Smooth muscle cell (in vitro differentiated cells): ENCODE measurements at regions not wholly inside any gene's neighbourhood (a gene's known extent, or its start where the extent isn't known, plus 50 kb on each side); places are given as distances from the start of the nearest gene placed in this dataset.

ENCODE experiments used
- DNase-seq: peaks from one replicate; lab custom pipeline; 2025; ENCODE audit not compliant: unreplicated experiment; lab: John Stamatoyannopoulos, UW
- H2AFZ ChIP-seq: fragments of 200-600 bp; sonication (generic); 2 replicates; pipeline ENCODE4 v1.6.0; 2016; ENCODE audit warnings: antibody characterized with exemption, low read depth, mild to moderate bottlenecking
- H3F3A ChIP-seq: fragments of 200-600 bp; sonication (generic); 2 replicates; pipeline ENCODE4 v1.6.0; 2017; ENCODE audit warnings: antibody characterized with exemption, low read depth
- H3K27ac ChIP-seq: fragments of 200-600 bp; sonication (generic); 2 replicates; pipeline ENCODE4 v1.5.1; 2016; ENCODE audit warnings: low read depth, mild to moderate bottlenecking
- H3K27me3 ChIP-seq: fragments of 200-600 bp; sonication (generic); 2 replicates; pipeline ENCODE4 v1.6.1; 2016; ENCODE audit warnings: low read depth, mild to moderate bottlenecking
- H3K36me3 ChIP-seq: fragments of 200-600 bp; sonication (generic); 2 replicates; pipeline ENCODE4 v1.5.1; 2016; ENCODE audit warnings: low read depth
- H3K4me1 ChIP-seq: fragments of 200-600 bp; sonication (generic); 2 replicates; pipeline ENCODE4 v1.5.1; 2016; ENCODE audit warnings: low read depth
- H3K4me2 ChIP-seq: fragments of 200-600 bp; sonication (generic); 2 replicates; pipeline ENCODE4 v1.6.0; 2016; ENCODE audit warnings: mild to moderate bottlenecking
- H3K4me3 ChIP-seq: fragments of 200-600 bp; sonication (generic); 2 replicates; pipeline ENCODE4 v1.5.1; 2016; ENCODE audit warnings: mild to moderate bottlenecking
- H3K79me2 ChIP-seq: fragments of 200-600 bp; sonication (generic); 2 replicates; pipeline ENCODE4 v1.6.0; 2016; ENCODE audit warnings: low read depth, mild to moderate bottlenecking
- H3K9ac ChIP-seq: fragments of 200-600 bp; sonication (generic); 2 replicates; pipeline ENCODE4 v1.6.0; 2016; ENCODE audit warnings: low read depth
- H3K9me3 ChIP-seq: fragments of 200-600 bp; sonication (generic); replicated peaks from 2 replicates; pipeline ENCODE4 v1.5.1; 2016; ENCODE audit warnings: low read depth
- H4K20me1 ChIP-seq: fragments of 200-600 bp; sonication (generic); 2 replicates; pipeline ENCODE4 v1.6.0; 2016; ENCODE audit warnings: low read depth
- WGBS: methylation state at CpG from one replicate; pipeline ENCODE4 v1.1.7; 2016; ENCODE audit warnings: low lambda C conversion rate; 5-methylcytosine and 5-hydroxymethylcytosine counted together
- TF ChIP-seq, protein P1 (sequence below): fragments of 200-600 bp; sonication (generic); IDR thresholded peaks from 2 replicates; pipeline ENCODE4 v1.5.1; 2017; ENCODE audit warnings: borderline replicate concordance, mild to moderate bottlenecking, antibody characterized with exemption; ENCODE audit not compliant: insufficient read depth, poor library complexity, severe bottlenecking

DNA sequence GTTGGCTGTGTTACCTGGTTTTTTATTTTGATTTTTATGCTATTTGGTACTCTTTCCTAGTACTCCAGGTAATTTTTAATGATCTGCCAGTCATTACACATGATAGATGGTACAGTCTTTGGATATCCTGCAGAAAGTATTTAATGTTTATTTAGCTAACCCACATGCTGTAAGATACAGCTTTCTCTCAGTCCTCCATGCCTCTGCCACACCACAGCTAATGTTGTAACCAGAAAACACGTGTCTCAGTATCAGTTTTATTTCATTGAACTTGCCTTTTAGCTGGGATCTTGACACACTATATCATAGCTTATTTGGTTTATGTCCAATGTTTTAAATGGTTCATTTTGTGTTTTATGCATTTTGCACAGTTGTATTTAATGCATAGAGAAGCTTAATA is 1648.4 kb downstream of the KCNT2 start:
- no peak for DNase-seq
- Histone ChIP-seq H3K4me3 (no peak overlapping the region), H3K79me2 (no peaks in the 10 kb centered on the region), H3K27me3 (no peaks in the 10 kb centered on the region), H3K4me1 (no peaks in the 10 kb centered on the region), H2AFZ (no peak overlapping the region), H3K9me3 (no peaks in the 10 kb centered on the region), H3F3A (no peaks in the 10 kb centered on the region), H3K9ac (no peak overlapping the region), H4K20me1 (no peaks in the 10 kb centered on the region), H3K36me3 (no peaks in the 10 kb centered on the region), H3K27ac (no peak overlapping the region), H3K4me2 (no peak overlapping the region)
- WGBS, result 74% methylated on average over 1 of the region's 1 CpG
- TF ChIP-seq, protein P1, sequence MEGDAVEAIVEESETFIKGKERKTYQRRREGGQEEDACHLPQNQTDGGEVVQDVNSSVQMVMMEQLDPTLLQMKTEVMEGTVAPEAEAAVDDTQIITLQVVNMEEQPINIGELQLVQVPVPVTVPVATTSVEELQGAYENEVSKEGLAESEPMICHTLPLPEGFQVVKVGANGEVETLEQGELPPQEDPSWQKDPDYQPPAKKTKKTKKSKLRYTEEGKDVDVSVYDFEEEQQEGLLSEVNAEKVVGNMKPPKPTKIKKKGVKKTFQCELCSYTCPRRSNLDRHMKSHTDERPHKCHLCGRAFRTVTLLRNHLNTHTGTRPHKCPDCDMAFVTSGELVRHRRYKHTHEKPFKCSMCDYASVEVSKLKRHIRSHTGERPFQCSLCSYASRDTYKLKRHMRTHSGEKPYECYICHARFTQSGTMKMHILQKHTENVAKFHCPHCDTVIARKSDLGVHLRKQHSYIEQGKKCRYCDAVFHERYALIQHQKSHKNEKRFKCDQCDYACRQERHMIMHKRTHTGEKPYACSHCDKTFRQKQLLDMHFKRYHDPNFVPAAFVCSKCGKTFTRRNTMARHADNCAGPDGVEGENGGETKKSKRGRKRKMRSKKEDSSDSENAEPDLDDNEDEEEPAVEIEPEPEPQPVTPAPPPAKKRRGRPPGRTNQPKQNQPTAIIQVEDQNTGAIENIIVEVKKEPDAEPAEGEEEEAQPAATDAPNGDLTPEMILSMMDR, result no peak

DNA sequence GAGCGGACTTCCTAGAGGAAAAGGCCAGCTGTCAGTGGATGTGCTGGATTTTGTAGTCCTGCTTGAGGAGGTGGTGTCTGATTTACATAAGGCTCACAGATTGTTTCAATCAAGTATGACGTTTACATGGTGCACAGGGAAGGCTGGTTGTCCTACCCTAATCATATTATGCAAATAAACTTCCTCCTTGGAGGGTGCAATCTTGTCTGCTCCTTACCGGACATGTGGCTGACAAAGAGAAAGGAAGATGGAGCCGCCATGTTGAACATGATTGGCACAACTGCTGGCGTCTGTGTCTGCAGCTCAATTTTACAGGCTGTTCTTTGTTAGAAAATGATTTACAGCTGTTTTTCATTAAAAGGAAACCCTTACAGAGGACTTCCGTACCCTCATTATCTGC is 1656.1 kb downstream of the KCNT2 start:
- TF ChIP-seq, protein P1, result no peak

DNA sequence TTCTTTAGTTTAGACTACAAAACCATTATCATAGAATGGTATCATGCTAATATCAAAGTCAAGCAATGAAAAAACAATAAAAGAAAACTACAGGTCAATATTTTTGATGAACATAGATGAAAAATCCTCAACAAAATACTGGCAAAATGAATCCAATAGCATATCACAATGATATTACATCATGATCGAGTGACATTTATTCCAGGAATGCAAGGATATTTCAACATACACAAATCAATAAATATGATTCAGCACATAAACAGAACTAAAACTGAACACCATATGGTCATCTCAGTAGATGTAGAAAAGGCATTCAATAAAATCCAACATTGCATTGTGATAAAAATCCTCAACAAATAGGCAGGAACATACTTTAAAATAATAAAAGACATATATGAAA is 1657.7 kb downstream of the KCNT2 start:
- 72% methylated on average over 1 of the region's 1 CpG for WGBS

More for the DNA sequence above, 1656.1 kb downstream of the KCNT2 start:
- no peaks in the 10 kb centered on the region for H3K36me3 ChIP-seq
- H3K27me3 ChIP-seq, result no peaks in the 10 kb centered on the region
- no peak overlapping the region for H3K4me3 ChIP-seq
- H3K4me1 ChIP-seq, result no peaks in the 10 kb centered on the region
- WGBS, result 62% methylated on average over 6 of the region's 6 CpGs
- no peaks in the 10 kb centered on the region for H4K20me1 ChIP-seq
- H3K27ac ChIP-seq, result no peak overlapping the region
- no peak overlapping the region for H3K4me2 ChIP-seq
- H3F3A ChIP-seq, result no peaks in the 10 kb centered on the region
- peak overlapping the region; percentile 19 for H2AFZ ChIP-seq
- H3K79me2 ChIP-seq, result no peaks in the 10 kb centered on the region
- no peak overlapping the region for H3K9ac ChIP-seq
- no peaks in the 10 kb centered on the region for H3K9me3 ChIP-seq
- no peak for DNase-seq

More for the DNA sequence above, 1657.7 kb downstream of the KCNT2 start:
- H3K9ac ChIP-seq, result no peak overlapping the region
- no peaks in the 10 kb centered on the region for H3K27me3 ChIP-seq
- DNase-seq, result no peak
- no peaks in the 10 kb centered on the region for H3K79me2 ChIP-seq
- H4K20me1 ChIP-seq, result no peaks in the 10 kb centered on the region
- H3K36me3 ChIP-seq, result no peaks in the 10 kb centered on the region
- no peaks in the 10 kb centered on the region for H3K4me1 ChIP-seq
- TF ChIP-seq, protein P1, result no peak
- H3K4me2 ChIP-seq, result no peak overlapping the region
- H2AFZ ChIP-seq, result no peak overlapping the region
- H3K4me3 ChIP-seq, result no peak overlapping the region
- H3K27ac ChIP-seq, result no peak overlapping the region
- no peaks in the 10 kb centered on the region for H3F3A ChIP-seq
- H3K9me3 ChIP-seq, result no peaks in the 10 kb centered on the region
